Glomerular visceral epithelial cell (primary cell): ENCODE measurements at regions not wholly inside any gene's neighbourhood (a gene's known extent, or its start where the extent isn't known, plus 50 kb on each side); places are given as distances from the start of the nearest gene placed in this dataset.

Experiments used
- DNase-seq: peaks from one replicate; pipeline ENCODE4 v3.0.0-alpha.2; 2016; ENCODE audit errors: extremely low spot score

- no peak for DNase-seq
Measured at GRCh38 chr4:43243433-43244116, 351.1 kb downstream of the GRXCR1 start.

DNA sequence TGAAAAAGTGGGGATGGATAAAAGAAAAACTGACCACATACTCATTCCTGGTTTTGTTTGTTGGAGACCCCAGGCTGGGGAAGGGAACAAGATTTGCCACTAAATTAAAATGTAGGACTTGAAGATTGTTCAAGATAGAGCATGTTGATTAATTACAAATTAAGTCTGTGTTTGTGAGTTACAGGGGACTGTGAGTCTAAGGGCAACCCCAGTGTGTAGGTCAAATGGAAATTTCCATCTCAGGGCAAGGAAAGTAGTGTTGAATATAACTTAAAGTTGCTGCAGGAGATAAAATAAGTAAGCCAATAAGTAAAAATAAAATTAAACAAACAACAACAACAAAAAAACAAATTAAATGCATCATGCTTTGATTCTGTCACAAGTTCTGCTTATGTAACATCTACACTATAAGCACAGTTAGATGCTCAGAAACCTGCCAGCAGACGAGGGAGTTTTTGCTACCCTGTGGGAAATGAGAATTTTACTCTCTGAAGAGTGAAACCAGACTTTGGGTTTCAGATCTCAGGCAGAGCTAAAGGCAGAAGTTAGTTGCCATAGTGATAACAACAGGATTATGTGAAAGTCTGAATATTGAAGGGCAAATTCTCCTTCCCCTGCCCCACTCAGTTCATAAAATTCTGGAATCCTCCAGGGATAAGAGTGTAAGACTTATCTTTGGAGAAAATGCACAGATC lies 352.3 kb downstream of the GRXCR1 start:
- no peak for DNase-seq

GRCh38 chr4:43251841-43252240 lies 359.3 kb downstream of the GRXCR1 start:
- no peak for DNase-seq

DNA sequence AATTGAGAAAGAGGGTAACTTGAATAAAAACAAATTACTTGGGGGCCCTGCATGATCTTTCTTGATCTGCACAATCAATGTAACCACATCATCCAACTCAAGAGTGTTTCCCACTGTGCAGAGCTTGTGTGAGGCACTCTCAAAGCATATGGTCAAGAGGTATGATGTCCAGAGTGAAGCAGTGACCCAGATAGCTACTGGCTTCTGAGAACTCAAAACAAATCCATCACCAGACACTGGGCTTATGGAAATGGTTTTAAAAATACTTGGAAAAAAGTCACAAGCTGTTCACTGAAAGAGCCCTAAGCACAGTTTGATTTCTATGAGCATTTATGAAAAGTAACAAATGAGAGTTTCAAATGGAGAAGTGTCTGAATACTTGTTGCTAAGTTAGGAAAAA lies 361.0 kb downstream of the GRXCR1 start:
- no peak for DNase-seq

DNA sequence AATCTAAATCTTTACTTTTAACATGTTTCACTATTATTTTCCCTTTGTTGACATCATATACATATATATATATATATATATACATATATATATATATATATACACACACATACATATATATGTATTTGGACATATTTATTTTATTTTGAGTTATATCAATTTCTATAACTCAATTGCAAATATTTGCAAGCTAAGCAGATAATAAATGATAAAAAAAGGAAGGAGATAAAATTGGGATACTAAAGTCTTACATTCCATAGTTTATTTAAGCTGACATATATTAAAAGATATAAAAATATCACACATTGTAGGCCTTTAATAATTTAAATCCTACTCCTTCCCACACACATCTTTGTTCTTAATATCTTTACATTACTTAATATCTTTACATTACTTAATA lies 372.2 kb downstream of the GRXCR1 start:
- no peak for DNase-seq

GRCh38 chr4:43271946-43272345 lies 379.4 kb downstream of the GRXCR1 start:
- no peak for DNase-seq

DNA sequence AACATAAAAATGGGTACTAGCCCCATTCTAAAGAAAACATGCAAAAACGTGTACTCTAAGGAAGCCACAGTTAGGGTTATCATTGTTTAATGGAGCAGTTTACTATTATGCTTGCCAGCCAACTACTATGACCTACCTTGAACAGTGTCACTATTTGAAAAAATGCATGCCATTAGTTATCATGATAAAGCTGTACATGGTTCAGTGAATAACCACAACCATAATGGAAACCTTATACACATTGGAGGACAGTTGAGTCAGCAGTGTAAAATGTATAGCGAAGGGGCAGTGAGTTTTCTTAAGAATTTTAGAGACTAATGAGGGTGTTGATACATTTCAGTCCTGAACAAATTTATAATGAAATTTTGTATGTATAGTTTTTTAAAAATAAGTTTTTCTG lies 381.9 kb downstream of the GRXCR1 start:
- DNase-seq = no peak

- DNase-seq = no peak
Measured at GRCh38 chr4:43275779-43276178, 383.3 kb downstream of the GRXCR1 start.

GRCh38 chr4:43276321-43276720 lies 383.8 kb downstream of the GRXCR1 start:
- no peak for DNase-seq

- DNase-seq = no peak
Measured at GRCh38 chr4:43277003-43277402, 384.5 kb downstream of the GRXCR1 start.

DNA sequence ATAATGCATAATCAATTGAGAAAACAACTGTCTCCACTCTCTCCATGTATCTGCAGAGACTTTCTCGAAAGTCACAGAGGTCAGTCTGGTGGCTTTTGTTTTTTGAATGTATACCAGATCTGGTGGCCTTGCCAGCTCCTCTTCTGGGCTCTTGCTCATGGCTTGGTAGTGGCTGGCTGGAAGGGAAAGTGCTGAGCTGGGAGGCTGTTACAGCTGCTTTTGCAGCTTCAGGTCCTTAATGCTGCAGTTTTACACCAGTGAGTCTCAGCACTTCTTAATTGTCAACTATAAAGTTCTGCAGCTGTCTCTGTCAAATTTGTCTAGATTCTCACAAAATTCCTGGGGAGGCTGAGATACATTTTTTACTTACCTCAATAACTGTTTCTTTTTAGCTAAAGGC lies 390.0 kb downstream of the GRXCR1 start:
- DNase-seq = no peak

DNA sequence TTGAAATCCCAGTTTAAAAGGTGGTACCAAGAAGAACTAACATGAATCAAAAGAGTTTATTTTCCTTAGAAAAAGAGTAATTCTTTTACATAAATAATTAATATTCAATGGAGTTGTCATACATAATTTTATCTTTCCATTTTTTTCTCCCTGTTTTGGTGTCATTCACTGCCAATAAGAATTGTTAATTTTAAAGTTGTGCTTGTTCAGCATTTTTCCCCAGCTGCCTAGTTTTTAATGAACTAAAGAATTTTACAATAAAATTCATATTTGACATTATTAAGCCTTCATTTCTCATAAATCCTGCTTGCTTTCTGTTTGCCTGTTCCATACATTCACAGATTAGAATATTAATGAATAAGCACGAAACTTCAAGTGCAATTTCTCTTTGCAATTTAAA lies 393.6 kb downstream of the GRXCR1 start:
- DNase-seq = no peak

- DNase-seq = no peak
Measured at GRCh38 chr4:43296946-43297528, 404.5 kb downstream of the GRXCR1 start.

- DNase-seq = no peak
Measured at GRCh38 chr4:43316813-43317212, 424.3 kb downstream of the GRXCR1 start.

GRCh38 chr4:43325220-43325967 lies 432.9 kb downstream of the GRXCR1 start:
- no peak for DNase-seq

DNA sequence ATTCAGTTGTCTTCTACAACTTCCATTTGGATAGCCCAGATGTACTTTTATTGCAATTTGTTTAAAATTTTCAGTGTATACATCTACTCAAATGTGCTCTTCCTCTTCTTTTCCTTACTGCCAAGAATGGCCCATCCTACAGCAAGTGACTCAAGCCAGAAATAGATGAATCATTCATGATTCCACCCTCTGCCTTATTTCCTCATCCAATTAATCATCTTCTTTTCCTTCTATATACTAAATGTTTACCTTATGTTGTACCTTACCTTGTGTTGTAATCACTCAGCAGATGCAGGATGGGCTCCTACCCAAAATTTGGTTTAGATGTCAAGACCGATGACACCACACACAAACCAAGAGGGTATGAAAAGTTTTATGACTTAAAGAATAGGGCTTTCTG lies 437.8 kb downstream of the GRXCR1 start:
- no peak for DNase-seq

DNA sequence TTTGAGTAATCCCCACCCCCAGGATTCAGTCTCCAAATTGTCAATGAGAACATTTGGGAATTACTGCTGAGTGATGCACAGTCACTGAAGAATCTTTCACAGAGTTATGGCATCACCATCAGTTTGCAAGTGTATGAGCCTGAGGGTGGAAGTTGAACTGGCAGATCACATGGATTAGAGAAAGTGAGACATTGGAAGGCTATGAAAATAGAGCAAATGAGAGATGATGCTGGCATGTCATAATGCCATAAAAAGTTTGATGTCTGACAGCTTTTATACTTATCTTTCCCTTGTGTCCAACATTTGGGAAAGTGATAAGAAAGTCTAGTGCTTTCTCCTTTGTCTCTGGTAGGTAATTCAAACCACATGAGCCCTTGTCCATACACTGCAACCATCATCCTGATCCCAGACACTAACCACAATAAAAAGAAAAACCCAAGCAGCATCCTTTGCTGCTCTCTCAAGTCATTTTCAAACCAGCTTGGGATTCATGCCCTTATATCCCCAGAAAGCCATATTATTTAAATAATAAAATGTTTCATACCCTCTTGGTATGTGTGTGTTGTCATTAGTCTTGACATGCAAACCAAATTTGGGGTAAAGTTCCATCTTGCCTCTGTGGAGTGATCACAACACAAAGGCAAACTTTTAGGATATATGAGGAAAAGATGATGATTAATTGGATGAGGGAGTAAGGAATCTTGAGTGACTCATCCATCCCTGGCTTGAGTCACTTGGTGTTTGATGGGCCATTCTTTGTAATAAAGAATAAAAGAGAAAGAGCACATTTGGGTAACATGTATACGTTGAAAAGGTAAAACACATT lies 438.9 kb downstream of the GRXCR1 start:
- peak; percentile 25 for DNase-seq

DNA sequence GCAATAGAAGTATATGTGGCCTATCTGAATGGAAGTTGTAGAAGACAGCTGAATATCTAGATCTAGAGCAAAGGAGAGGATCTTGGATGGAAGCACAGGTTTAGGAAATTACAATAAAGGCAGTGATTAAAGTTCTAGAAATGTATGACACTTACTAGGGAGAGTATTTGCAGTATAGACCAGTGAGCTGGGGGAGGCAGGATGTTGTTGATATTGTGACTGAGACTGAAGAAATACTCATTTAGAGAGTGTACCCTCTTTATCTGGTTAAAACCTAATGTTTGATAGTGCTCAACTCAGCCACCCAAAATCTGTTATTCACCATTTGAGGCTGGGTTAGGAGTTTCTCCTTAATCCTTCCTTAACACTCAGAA lies 439.5 kb downstream of the GRXCR1 start:
- no peak for DNase-seq

- DNase-seq = no peak
Measured at GRCh38 chr4:43337707-43338106, 445.2 kb downstream of the GRXCR1 start.

- DNase-seq = peak; percentile 27
Measured at GRCh38 chr4:43339435-43339834, 446.9 kb downstream of the GRXCR1 start.

- DNase-seq = no peak
Measured at GRCh38 chr4:43341741-43342140, 449.2 kb downstream of the GRXCR1 start.

DNA sequence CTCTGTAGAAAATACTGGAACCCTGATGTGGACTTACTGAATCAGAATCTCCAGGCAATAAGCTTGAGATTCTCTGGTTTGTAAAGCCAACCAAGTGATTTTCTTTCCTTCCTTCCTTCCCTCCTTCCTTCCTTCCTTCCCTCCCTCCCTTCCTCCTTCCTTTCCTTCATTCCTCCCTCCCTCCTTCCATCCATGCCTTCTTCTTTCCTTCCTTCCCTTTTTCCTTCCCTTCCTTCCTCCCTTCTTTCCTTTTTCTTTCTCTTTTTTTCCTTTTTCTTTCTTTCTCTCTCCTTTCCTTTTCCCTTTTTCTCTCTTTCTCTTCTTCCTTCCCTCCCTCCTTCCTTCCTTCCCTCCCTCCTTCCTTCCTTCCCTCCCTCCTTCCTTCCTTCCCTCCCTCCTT lies 450.8 kb downstream of the GRXCR1 start:
- DNase-seq = no peak
